ENCODE measurements at regions not wholly inside any gene's neighbourhood (a gene's known extent, or its start where the extent isn't known, plus 50 kb on each side); places are given as distances from the start of the nearest gene placed in this dataset.

DNA sequence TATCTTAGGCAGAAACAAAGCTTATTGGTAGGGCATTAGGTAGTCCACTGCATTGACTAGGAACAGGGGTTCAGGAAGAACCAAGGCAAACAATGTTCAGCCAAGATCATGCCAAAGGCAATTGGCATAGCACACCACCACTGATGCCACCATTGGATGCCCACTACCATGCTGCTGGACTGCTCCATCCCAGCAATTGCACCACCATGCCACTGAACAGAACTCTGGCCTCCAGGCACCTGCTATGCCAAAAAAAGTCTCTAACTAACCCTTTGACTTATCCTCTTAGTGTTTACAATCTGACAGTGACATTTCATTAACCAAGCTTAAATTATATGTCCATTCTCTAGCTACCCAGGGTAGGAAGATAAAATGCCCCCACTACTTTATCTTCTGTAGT lies 509.6 kb upstream of the CAMK1G start:
- DNase-seq (ENCODE audit: low read depth) = no peak
- no peak overlapping the region for H3K4me3 ChIP-seq (ENCODE audit: low read depth, low read length)
- in situ Hi-C loops (cut with HindIII; ENCODE audit: low sequenced_read_pairs) = no loop called here
- TF ChIP-seq, protein P1, sequence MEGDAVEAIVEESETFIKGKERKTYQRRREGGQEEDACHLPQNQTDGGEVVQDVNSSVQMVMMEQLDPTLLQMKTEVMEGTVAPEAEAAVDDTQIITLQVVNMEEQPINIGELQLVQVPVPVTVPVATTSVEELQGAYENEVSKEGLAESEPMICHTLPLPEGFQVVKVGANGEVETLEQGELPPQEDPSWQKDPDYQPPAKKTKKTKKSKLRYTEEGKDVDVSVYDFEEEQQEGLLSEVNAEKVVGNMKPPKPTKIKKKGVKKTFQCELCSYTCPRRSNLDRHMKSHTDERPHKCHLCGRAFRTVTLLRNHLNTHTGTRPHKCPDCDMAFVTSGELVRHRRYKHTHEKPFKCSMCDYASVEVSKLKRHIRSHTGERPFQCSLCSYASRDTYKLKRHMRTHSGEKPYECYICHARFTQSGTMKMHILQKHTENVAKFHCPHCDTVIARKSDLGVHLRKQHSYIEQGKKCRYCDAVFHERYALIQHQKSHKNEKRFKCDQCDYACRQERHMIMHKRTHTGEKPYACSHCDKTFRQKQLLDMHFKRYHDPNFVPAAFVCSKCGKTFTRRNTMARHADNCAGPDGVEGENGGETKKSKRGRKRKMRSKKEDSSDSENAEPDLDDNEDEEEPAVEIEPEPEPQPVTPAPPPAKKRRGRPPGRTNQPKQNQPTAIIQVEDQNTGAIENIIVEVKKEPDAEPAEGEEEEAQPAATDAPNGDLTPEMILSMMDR (IDR thresholded peaks at IDR 0.05; ENCODE audit: low read depth, low read length, missing control alignments) = no peak

- no peak for DNase-seq (ENCODE audit: low read depth)
- TF ChIP-seq, protein P1 (IDR thresholded peaks at IDR 0.05; ENCODE audit: low read depth, low read length, missing control alignments) = no peak
- in situ Hi-C loops (cut with HindIII; ENCODE audit: low sequenced_read_pairs) = no loop called here
- no peak overlapping the region for H3K4me3 ChIP-seq (ENCODE audit: low read depth, low read length)
These were observed 508.8 kb upstream of the CAMK1G start for GRCh38 chr1:209074575-209075250.

DNA sequence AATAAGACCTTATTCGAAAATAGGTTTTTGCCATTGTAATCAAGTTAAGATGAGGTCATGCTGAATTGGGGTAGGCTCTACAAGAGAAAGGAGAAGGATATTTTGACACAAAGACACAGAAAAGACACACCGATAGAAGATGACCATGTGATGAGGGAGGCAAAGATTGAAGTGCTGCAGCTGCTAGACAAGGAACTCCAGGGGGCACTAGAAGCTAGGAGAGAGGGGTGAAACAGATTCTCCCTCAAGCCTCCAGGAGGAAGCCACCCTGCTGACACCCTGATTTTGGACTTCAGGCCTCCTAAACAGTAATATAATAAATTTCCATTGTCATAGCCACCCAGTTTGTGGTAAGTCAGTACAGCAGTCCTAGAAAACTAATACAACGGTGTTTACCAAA lies 506.8 kb upstream of the CAMK1G start:
- no peak overlapping the region for H3K4me3 ChIP-seq (ENCODE audit: low read depth, low read length)
- in situ Hi-C loops (cut with HindIII; ENCODE audit: low sequenced_read_pairs) = no loop called here
- TF ChIP-seq, protein P1 (IDR thresholded peaks at IDR 0.05; ENCODE audit: low read depth, low read length, missing control alignments) = peak; percentile 27
- no peak for DNase-seq (ENCODE audit: low read depth)

DNA sequence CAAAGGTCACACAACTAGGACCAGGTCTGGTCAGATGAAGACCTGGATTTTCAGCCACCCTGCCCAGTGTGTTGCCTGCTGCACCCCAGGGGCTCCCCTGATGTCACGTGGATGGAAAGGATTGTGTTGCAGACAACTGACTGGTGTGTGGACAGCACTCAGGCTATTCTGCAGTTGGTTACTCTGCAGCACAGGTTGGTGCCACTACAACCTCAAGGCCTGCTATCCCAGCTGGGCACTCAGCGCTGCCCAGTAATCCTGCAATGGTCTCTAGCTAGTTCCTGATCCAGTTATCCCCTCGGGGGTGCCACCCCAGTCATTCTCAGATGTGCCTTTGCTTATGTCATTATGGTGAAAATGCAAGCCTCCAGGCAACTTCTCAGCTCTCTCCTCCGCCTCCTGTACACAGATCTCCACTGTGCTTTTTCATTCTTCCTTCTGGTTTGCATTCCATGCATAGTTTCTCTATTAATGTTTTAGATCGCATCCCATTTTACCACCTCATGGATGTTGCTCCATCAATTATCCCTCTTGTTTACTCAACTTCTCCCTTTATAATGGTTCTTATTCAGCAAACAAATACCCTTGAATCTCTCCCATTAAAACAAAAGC lies 503.2 kb upstream of the CAMK1G start:
- DNase-seq (ENCODE audit: low read depth) = peak; percentile 23
- H3K4me3 ChIP-seq (ENCODE audit: low read depth, low read length) = no peak overlapping the region
- in situ Hi-C loops (cut with HindIII; ENCODE audit: low sequenced_read_pairs) = no loop called here
- TF ChIP-seq, protein P1 (IDR thresholded peaks at IDR 0.05; ENCODE audit: low read depth, low read length, missing control alignments) = no peak

DNA sequence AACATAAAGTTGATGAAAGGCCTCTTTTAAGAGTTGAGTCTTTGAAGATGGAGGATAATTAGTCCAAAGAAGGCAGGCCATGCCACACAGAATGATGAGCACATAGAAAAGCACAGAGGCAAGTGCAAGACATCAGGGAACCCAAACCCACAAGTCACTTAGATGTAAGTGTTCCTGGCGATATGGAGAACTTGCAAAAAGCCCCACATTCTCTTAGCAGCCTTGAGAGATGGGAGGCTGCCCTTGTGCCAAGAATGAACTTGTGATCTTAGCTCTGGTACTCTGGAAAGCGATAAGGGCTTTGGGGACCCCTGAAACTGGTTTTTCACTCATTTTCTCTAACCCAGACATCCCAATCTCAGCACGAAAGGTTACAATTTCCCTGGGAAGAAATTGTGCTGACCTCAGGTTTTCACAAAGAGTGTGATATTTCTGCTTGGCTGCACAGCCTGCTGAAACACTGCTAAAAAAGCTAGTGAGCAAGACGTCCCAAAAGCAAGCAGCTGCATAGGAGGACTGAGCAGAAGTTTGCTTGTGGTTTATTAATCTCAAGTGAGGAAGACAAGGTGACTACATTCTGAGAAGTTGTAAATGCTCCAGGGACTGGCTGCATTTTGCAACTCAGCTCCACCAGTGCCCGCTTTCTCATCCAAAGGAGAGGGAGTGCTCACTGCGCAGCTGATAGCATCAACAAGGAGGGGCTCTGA lies 496.9 kb upstream of the CAMK1G start:
- no peak overlapping the region for H3K4me3 ChIP-seq (ENCODE audit: low read depth, low read length)
- in situ Hi-C loops (cut with HindIII; ENCODE audit: low sequenced_read_pairs) = no loop called here
- TF ChIP-seq, protein P1 (IDR thresholded peaks at IDR 0.05; ENCODE audit: low read depth, low read length, missing control alignments) = no peak
- no peak for DNase-seq (ENCODE audit: low read depth)

GRCh38 chr1:209094384-209094783 lies 489.1 kb upstream of the CAMK1G start:
- in situ Hi-C loops (cut with HindIII; ENCODE audit: low sequenced_read_pairs) = no loop called here
- DNase-seq (ENCODE audit: low read depth) = no peak
- TF ChIP-seq, protein P1 (IDR thresholded peaks at IDR 0.05; ENCODE audit: low read depth, low read length, missing control alignments) = no peak
- H3K4me3 ChIP-seq (ENCODE audit: low read depth, low read length) = no peak overlapping the region

Measured in astrocyte of the cerebellum (primary cell).